Liver (tissue), 8 donors: ENCODE measurements at regions not wholly inside any gene's neighbourhood (a gene's known extent, or its start where the extent isn't known, plus 50 kb on each side); places are given as distances from the start of the nearest gene placed in this dataset.

Experiments used
- DNase-seq: peaks from one replicate; pipeline ENCODE4 v3.0.0-alpha.2; 2017; ENCODE audit warnings: low spot score
- H3K27ac ChIP-seq, 2 donors: one replicate each; pipeline ENCODE4 v1.7.0; 2013; ENCODE audit warnings: inconsistent platforms in 2 of 2, low read length in 2 of 2, control low read depth in 1 of 2, low read depth in 1 of 2, mild to moderate bottlenecking in 1 of 2
- H3K27me3 ChIP-seq, 4 donors: one replicate each; pipeline versions ENCODE4 v1.6.1 to v1.7.0; 2013; ENCODE audit warnings: low read length in 3 of 4, inconsistent platforms in 1 of 4, mild to moderate bottlenecking in 1 of 4, moderate library complexity in 1 of 4; ENCODE audit not compliant: control insufficient read depth in 4 of 4, insufficient read depth in 4 of 4
- H3K36me3 ChIP-seq, 4 donors: one replicate each; pipeline versions ENCODE4 v1.6.1 to v1.7.0; 2013; ENCODE audit warnings: low read length in 3 of 4, mild to moderate bottlenecking in 3 of 4, low read depth in 1 of 4, moderate library complexity in 1 of 4; ENCODE audit not compliant: control insufficient read depth in 4 of 4, insufficient read depth in 3 of 4
- H3K4me1 ChIP-seq, 4 donors: one replicate each; pipeline versions ENCODE4 v1.6.1 to v1.7.0; 2013; ENCODE audit warnings: low read length in 3 of 4, mild to moderate bottlenecking in 3 of 4, moderate library complexity in 1 of 4; ENCODE audit not compliant: control insufficient read depth in 4 of 4, insufficient read depth in 4 of 4
- H3K4me3 ChIP-seq, 3 donors: one replicate each; pipeline versions ENCODE4 v1.6.1 to v1.7.0; 2013; ENCODE audit warnings: low read length in 3 of 3, control low read depth in 1 of 3, low read depth in 1 of 3, mild to moderate bottlenecking in 1 of 3
- H3K9ac ChIP-seq, 2 donors: one replicate each; pipeline ENCODE4 v1.7.0; 2013; ENCODE audit warnings: low read length in 2 of 2, mild to moderate bottlenecking in 2 of 2, moderate library complexity in 2 of 2, control low read depth in 1 of 2, low read depth in 1 of 2
- H3K9me3 ChIP-seq, 4 donors: one replicate each; pipeline versions ENCODE4 v1.6.1 to v1.7.0; 2013; ENCODE audit warnings: low read length in 3 of 4; ENCODE audit not compliant: control insufficient read depth in 4 of 4
- CTCF ChIP-seq: fragments of 150-350 bp; IDR thresholded peaks from 2 replicates; pipeline ENCODE4 v1.5.1; 2017; ENCODE audit warnings: improper control_type of control experiment, low read depth, low read length; ENCODE audit not compliant: missing input control
- EGR1 ChIP-seq, 2 donors: IDR thresholded peaks; 2 replicates each; pipeline ENCODE4 v1.6.1; 2016 to 2018; ENCODE audit warnings: antibody characterized with exemption in 2 of 2, low read depth in 2 of 2
- FOXA1 ChIP-seq: IDR thresholded peaks from 2 replicates; pipeline ENCODE4 v1.6.1; 2016; ENCODE audit warnings: antibody characterized with exemption
- FOXA2 ChIP-seq: IDR thresholded peaks from 2 replicates; pipeline ENCODE4 v1.6.1; 2016; ENCODE audit warnings: antibody characterized with exemption
- GABPA ChIP-seq, 2 donors: IDR thresholded peaks in 1 of 2; conservative IDR thresholded peaks in 1 of 2; 2 replicates each; pipeline ENCODE4 v1.6.1; 2016; ENCODE audit warnings: antibody characterized with exemption in 2 of 2, mild to moderate bottlenecking in 1 of 2, moderate library complexity in 1 of 2
- HNF4A ChIP-seq, 2 donors: conservative IDR thresholded peaks; 2 replicates each; pipeline ENCODE4 v1.6.1; 2016; ENCODE audit warnings: antibody characterized with exemption in 2 of 2, mild to moderate bottlenecking in 2 of 2
- HNF4G ChIP-seq: IDR thresholded peaks from 2 replicates; pipeline ENCODE4 v1.6.1; 2016; ENCODE audit warnings: antibody characterized with exemption
- JUND ChIP-seq, 2 donors: IDR thresholded peaks; 2 replicates each; pipeline ENCODE4 v1.6.1; 2016; ENCODE audit warnings: antibody characterized with exemption in 2 of 2
- MAX ChIP-seq: IDR thresholded peaks from 2 replicates; pipeline ENCODE4 v1.6.1; 2016; ENCODE audit warnings: antibody characterized with exemption
- NR2F2 ChIP-seq: IDR thresholded peaks from 2 replicates; pipeline ENCODE4 v1.6.1; 2016; ENCODE audit warnings: antibody characterized with exemption
- RAD21 ChIP-seq, 2 donors: IDR thresholded peaks; 2 replicates each; pipeline ENCODE4 v1.6.1; 2016; ENCODE audit warnings: antibody characterized with exemption in 2 of 2, mild to moderate bottlenecking in 2 of 2
- REST ChIP-seq: IDR thresholded peaks from 2 replicates; pipeline ENCODE4 v1.6.1; 2016; ENCODE audit warnings: antibody characterized with exemption, mild to moderate bottlenecking
- RXRA ChIP-seq, 2 donors: IDR thresholded peaks; 2 replicates each; pipeline ENCODE4 v1.6.1; 2017 to 2018; ENCODE audit warnings: antibody characterized with exemption in 2 of 2, mild to moderate bottlenecking in 1 of 2
- YY1 ChIP-seq: IDR thresholded peaks from 2 replicates; pipeline ENCODE4 v1.6.1; 2016; ENCODE audit warnings: antibody characterized with exemption, mild to moderate bottlenecking
- ZBTB33 ChIP-seq: IDR thresholded peaks from 2 replicates; pipeline ENCODE4 v1.6.1; 2016; ENCODE audit warnings: antibody characterized with exemption
- WGBS: extraction: QIAGEN DNeasy Blood & Tissue Kit; methylation state at CpG from one replicate; pipeline ENCODE4 v1.1.7; 2013; 5-methylcytosine and 5-hydroxymethylcytosine counted together
- TF ChIP-seq, protein P1 (sequence below): IDR thresholded peaks from 2 replicates; pipeline ENCODE4 v1.6.1; 2016; ENCODE audit warnings: antibody characterized with exemption
- donor health status: healthy.
- donor health status: healthy.
- donor health status: healthy.
- donor health status: healthy.
- donor health status: healthy.

GRCh38 chr4:128416921-128417320 lies 129.3 kb upstream of the PGRMC2 start (continued):
- no peak for TF ChIP-seq REST
- no peak for TF ChIP-seq RXRA (IDR thresholded peaks at IDR 0.05)
- no peak for TF ChIP-seq MAX
- TF ChIP-seq FOXA2, result no peak

GRCh38 chr4:128410037-128410436 lies 122.4 kb upstream of the PGRMC2 start:
- no peak for DNase-seq
- 97% methylated on average over 5 of the region's 5 CpGs for WGBS
- Histone ChIP-seq H3K4me3 (no peak overlapping the region), H3K4me1 (no peaks in the 10 kb centered on the region), H3K36me3 (no peaks in the 10 kb centered on the region), H3K27me3 (no peaks in the 10 kb centered on the region), H3K9me3 (no peaks in the 10 kb centered on the region), H3K9ac (no peak overlapping the region), H3K27ac (no peak overlapping the region)
- TF ChIP-seq CTCF (no peak), FOXA1 (no peak), NR2F2 (no peak), MAX (no peak), HNF4G (no peak), YY1 (no peak), ZBTB33 (no peak), FOXA2 (no peak), HNF4A (conservative IDR thresholded peaks at IDR 0.05) (no peak), EGR1 (IDR thresholded peaks at IDR 0.05; ENCODE audit: low read depth in 2 of 2) (no peak)

DNA sequence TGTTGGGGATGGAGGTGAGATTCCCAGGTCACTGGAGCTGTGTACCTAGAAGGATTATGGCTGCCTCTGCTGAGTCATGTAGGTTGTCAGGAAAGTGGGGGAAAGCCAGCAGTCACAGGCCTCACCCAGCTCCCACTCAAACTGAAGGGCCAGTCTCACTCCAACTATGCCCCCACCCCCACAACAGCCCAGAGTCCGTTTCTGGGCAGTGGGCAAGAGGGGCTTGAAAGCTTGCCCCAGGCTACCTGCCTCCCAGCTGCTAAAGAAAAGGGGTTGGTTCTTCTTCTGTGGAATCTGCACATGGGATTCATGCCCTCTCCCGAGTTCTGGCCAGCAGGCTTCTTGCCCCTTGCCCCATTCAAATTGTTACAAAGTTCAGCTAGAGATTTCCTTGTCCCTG lies 116.0 kb upstream of the PGRMC2 start:
- Histone ChIP-seq H3K27ac (no peak overlapping the region), H3K4me1 (no peaks in the 10 kb centered on the region), H3K4me3 (no peak overlapping the region), H3K27me3 (no peaks in the 10 kb centered on the region), H3K9me3 (no peaks in the 10 kb centered on the region), H3K9ac (no peak overlapping the region), H3K36me3 (no peaks in the 10 kb centered on the region)
- 89% methylated on average over 2 of the region's 2 CpGs for WGBS
- no peak for DNase-seq
- no peak for TF ChIP-seq YY1
- no peak for TF ChIP-seq GABPA (IDR thresholded peaks at IDR 0.05 in 1 of 2, conservative IDR thresholded peaks at IDR 0.05 in 1 of 2)
- TF ChIP-seq JUND (IDR thresholded peaks at IDR 0.05), result no peak
- TF ChIP-seq RAD21 (IDR thresholded peaks at IDR 0.05), result no peak
- no peak for TF ChIP-seq REST
- TF ChIP-seq EGR1 (IDR thresholded peaks at IDR 0.05; ENCODE audit: low read depth in 2 of 2), result no peak
- no peak for TF ChIP-seq HNF4A (conservative IDR thresholded peaks at IDR 0.05)
- TF ChIP-seq FOXA1, result no peak
- no peak for TF ChIP-seq RXRA (IDR thresholded peaks at IDR 0.05)
- TF ChIP-seq CTCF, result no peak
- TF ChIP-seq NR2F2, result no peak
- TF ChIP-seq FOXA2, result no peak
- TF ChIP-seq, protein P1, sequence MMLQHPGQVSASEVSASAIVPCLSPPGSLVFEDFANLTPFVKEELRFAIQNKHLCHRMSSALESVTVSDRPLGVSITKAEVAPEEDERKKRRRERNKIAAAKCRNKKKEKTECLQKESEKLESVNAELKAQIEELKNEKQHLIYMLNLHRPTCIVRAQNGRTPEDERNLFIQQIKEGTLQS, result no peak
